ENCODE measurements at regions not wholly inside any gene's neighbourhood (a gene's known extent, or its start where the extent isn't known, plus 50 kb on each side); places are given as distances from the start of the nearest gene placed in this dataset.

DNA sequence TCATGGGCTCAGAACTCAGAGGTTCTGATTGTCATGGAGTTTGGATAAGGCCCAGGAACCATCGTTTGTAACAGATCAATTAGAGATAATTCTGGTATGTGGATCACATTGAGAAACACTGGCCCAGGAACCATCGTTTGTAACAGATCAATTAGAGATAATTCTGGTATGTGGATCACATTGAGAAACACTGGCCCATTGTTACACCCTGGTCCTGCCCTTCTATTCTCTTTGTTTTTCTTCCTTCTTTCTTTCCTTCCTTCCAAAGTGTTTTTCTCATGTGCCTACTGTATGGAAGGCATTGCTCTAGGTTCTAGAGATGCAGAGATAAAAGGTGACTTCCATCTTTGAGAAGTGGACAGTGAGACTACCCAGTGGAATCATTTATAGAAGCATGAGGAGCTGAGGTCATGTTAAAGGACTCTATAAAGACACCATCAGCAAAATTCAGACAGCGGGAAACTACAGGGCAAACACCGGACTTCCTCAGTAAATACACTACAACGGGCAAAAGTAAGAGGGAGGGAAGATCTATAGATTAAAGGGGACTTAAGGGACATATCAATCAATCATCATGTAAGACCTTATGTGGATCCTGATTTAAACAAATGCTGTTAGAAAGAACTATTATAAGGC lies 153.8 kb downstream of the UNC5CL start:
- TF ChIP-seq CTCF (IDR thresholded peaks at IDR 0.05; ENCODE audit: control extremely low read depth in 1 of 3, insufficient read depth in 1 of 3, low read depth in 1 of 3, low read length in 3 of 3) (no peak), TEAD4 (IDR thresholded peaks at IDR 0.05; ENCODE audit: low read depth, low read length) (no peak), RNF2 (IDR thresholded peaks at IDR 0.05; ENCODE audit: borderline replicate concordance, low read depth, low read length, missing control alignments, poor library complexity, severe bottlenecking) (no peak), POLR2AphosphoS5 (IDR thresholded peaks at IDR 0.05; ENCODE audit: low read depth, low read length) (no peak), SP1 (IDR thresholded peaks at IDR 0.05; ENCODE audit: low read depth, low read length) (no peak), POLR2A (IDR thresholded peaks at IDR 0.05; ENCODE audit: control extremely low read depth in 1 of 2, low read depth in 2 of 2, low read length in 2 of 2) (no peak), JUND (IDR thresholded peaks at IDR 0.05; ENCODE audit: low read length) (no peak), EGR1 (IDR thresholded peaks at IDR 0.05; ENCODE audit: borderline replicate concordance, low read depth, low read length) (no peak)
